ENCODE measurements at regions not wholly inside any gene's neighbourhood (a gene's known extent, or its start where the extent isn't known, plus 50 kb on each side); places are given as distances from the start of the nearest gene placed in this dataset.

DNA sequence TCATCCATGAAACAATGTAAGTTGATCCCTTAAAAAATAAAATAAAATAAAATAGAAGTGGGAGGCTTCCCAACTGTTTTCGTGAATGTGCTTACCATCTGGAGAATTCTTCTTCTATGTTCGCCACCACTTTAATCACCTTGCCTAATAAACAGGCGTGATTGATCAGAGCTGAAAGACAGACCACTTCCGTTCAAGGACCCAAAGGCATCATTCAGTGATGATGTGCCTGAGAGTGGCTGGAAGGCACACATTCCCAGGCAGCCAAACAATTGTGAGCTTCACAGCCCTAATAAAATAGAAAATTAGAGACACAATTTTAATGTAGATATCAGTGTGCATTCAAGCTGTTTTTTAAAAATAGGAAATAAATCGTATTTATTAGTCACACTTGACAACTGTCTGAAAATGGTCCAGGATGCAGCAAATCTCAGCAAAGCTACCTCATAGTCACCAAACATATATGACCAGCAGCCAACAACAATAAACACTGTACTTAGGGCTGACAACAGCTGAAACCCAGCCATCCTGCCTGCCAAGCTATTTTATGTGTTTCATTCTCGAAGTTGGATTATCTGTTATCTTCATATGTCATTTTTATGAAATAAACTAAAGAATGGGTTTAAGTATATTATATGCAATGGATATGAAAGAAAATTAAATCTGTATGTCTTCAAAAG is 163.2 kb upstream of the FAM9B start:
- DNase-seq: no peak

DNA sequence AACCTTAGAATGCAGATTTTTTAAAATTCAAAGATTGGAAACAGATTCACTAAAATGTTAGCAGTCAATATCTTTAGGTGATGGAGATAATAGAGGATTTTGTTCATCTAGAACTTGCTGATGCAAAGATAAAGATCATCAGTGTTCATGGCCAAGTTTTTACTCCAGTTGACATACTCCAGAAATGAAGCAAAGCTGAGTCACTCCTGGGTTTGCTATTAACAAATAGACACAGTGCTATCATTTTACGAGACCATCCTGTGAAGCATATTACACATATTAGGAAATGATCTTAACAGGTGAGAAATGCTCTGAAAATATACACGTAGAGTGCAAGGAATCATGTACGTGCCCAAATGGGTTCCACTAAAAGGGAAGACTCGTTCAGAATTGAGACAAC is 170.6 kb upstream of the FAM9B start:
- DNase-seq: no peak

DNA sequence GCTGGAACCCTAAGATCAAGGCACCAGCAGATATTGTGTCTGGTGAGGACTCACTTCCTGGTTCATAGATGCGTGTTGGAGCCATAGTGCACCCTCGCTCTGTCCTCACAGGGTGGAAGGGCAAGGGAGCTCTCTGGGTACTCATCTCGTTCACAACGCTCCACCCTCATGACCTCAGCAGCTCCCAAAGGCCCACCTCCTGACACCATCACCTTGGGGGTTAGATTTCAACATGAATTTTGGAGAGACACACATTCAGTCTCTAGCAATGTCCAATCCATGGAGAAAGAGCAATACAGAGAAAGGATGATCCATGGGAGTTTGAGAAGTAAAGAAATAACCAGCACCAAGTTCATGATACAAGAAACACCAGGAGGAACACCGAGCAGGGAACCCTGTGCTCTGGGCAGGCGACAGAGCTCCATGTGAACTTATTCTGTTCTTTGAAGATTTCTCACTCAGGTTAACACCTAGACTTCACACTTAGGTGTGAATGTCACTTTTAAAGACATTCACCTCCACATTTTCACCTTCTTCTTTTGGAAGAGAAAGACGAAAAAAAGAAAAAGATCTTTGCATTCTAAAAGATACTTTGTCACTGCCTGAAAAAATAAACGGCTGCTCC is 171.8 kb upstream of the FAM9B start:
- no peak for DNase-seq

DNA sequence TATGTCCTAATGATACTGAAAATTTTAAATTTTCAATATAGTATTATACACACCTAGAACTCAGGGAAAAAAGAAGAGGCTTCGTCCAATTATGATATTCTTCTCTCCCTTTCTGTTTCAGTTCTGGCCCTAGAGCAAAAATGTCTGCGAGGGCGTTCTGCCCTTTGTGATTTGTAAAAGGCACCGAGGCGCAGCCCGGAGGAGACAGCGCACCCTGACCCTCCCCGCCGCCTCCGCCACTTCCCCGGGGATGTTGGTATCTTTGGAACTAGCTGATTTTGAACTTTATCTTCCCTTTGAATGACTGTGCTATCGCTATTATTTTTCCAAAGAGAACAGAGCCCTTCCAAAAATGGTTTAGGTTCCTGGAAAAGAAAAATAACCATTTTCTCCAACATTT is 173.2 kb upstream of the FAM9B start:
- no peak for DNase-seq

DNA sequence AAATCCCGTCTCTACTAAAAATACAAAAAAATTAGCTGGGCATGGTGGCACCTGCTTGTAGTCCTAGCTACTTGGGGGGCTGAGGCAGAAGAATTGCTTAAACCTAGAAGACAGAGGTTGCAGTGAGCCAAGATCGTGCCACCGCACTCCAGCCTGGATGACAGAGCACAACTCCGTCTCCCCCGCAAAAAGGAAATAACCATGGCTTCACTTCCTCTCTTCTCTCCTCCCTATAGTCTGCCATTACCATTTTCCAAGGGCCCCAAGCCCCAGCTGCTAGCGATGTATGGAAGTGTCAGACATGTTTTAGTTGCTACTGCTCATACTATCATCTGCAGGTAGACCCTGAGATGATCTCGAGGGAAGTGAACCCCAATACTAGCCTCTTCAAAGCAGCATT is 177.3 kb upstream of the FAM9B start:
- no peak for DNase-seq

DNA sequence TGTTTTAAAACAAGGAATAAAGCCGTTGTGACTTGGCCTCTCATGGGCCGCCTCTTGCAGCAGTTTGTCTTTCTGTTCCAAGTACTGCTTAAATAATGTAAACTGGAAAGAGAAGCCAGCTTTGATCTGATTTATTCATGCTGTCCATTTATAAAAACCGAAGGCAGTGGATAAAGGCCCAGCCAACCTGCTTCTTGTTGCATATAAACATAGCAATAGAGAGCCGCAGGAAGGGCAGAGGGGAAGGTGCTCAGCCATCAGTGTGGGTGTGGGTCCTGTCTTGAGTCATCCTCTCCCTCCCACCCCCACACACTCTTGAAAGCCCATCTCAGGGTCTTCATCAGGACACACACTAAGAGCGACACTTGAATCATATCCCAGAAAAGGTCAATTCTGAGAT is 187.9 kb upstream of the FAM9B start:
- no peak for DNase-seq

DNA sequence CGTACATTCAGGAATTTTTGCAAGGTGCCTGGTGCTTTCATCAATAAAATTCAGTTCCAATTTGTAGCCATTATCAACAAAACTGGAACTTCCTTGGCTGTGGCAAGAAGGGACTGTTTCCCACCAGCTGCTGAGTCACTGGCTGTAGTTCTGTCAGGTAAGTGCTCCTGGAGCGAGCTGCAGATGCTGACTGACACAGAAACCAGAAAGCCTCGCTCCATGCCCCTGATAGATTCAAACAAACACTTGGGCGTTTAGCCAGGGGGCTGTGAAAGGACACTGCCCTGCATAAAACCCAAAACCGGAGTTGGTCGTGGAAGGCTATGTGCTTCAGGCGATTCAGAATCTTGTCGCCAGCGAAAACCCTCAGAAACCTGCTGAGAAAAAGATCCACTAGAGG is 188.4 kb upstream of the FAM9B start:
- DNase-seq: no peak

DNA sequence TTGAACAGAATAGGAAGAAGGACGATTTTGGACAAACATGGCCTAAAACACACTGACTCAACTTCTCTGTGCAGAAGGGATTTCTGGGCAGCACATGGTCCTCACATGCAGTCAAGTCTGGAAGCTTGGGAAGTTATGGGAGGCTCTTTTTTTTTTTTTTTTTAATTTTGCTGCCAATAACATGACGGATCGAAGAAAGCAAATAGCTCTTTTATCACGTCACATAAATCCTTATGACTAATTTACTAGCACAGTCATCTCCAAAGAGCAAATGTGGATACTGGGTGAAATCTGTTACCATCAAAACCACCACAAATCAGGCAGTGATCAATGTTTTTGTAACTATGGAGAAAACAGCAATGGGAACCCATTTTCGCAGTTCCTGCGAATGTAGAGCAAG is 193.3 kb upstream of the FAM9B start:
- no peak for DNase-seq

DNA sequence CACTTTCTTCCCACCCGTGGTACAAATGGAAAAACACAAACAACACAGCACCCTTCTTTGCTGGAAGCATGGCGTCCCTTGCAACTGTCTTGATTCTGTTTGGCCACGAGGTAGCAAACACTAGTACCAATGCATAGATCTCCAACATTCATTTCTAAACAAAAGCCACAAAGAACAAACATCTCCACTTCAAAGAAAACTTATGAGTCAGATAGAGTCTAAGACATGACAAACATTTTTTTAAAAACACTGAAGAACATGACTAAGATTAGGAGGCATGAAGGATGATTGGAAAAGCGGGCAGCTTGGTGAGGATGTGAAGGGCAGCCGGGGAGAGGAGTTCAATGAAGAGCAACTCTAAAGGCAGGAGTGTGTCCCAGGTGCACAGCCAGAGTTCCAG is 197.6 kb upstream of the FAM9B start:
- no peak for DNase-seq

DNA sequence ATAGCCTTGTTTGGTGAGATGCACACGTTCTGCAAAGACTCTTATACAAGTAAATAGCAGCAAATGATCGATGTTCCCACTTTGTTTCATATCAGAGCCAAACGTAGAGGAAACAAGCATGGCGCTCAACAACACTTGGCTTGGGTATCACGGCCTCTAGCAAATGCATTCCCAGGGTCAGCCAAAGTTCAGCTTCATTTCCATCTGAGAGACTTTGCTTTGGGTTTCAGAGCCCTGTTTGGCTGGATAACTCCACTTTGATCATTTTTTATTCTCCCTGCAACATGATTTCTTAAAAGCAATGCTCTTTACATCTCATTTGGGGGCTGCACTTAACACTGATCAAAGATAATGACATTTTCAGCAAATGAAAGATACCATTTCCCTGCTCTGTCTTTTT is 199.2 kb upstream of the FAM9B start:
- DNase-seq: no peak

DNA sequence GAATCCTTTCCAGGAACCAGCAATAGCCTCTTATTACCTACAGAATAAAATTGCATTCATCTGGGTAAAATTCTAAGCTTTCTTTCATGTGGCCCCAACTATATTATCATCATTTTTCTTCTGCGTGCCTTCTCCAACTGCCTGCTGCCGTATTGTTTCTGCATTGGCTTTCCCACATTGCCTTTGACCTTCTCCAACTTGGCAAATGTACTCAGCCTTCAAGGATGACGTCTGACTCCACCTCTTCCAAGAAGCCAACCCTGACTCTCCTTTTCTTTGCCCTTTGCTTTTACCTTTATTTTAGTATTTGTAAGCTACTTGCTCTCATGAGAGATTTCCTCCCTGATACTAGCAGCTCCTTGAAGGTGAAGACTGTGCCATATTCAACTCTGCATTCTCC is 200.4 kb upstream of the FAM9B start:
- no peak for DNase-seq

DNA sequence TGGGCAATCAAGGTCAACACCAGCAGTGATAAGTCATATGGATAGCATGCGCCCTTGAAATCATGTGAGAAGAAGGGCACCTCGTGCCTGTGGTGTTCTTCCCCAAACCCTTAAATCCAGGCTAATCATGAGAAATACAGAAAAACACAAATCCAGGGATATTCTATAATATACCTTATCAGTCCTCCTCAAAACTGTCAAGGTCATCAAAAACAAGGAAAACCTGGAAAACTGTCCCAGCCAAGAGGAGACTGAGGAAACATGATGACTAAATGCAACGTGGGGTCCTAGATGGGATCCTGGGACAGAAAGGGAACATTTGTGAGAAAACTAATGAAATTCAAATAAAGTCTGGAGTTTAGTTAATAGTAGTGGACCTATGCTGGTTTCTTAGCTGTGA is 201.8 kb upstream of the FAM9B start:
- no peak for DNase-seq

DNA sequence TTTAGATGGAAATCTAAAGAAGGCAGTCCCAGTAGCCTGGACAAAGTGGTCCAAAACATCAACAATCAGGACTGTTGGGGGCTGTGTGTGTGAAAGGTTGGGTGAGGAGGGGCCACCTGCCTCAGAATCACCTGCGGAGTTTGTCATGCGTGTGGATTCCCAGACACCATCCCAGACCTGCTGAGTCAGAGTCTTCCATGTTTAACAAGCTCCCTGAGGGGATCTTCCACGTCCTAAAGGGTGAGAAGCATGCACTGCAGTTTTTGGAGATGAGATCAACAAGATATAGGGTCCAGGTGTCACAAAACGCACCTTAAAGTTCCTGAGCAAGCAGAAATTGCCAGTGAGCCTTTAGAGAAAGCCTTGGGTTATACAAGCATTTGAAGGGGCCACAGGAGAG is 207.0 kb upstream of the FAM9B start:
- no peak for DNase-seq

DNA sequence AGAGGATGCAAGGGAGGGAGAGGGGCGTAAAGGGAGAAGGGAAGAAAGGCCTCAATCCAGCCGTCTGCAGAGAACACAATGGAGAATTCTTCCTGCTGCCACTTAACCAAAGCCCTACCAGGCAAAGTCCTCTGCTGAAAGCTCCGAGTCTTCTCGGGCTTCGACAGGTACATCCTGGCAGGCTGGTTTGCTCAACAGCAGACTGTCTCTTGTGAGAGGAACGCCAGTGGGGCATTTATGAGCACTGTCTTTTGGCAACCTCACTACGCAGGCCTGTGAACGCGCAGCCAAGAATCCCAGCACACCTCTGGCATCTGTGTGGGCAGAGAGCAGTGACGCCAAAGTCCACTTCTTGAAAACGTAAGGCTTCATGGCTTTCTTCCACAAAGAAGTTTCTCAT is 207.5 kb upstream of the FAM9B start:
- no peak for DNase-seq

DNA sequence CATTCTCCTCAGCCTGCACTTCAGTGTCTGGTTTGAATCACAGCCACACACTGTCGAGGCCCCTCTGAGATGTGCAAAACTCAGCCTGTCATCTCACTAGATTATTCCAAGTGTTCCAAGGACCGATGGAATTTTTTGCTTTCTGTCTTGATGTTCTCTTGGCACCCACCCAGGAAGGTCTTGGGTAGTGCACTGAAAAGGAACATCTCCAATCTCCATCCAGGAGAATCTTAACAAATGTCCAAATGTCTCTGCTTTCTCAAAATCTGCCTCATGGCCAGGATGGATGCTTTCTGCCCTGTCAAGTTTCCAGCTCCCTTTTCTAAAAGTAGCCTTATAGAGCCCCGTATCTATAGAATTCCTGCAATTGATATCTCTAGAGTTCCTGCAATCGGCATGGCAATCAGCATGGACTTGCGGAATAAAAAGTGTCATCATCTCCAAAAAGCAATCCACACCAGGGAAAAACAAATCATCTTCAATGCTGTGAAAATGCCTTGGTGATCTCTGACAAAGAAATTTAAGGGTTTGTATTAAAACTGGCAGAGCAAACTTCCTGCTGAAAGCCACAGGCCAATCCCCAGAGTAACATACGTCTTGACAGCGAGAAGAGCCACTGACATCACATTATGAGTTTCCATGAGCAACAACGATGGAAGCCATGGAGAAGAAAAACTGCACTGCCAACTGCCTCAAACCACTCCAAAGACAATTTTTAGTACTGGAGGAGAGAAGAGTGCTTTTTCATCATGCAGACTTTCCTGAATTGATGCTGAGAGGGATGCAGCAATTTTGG is 215.3 kb upstream of the FAM9B start:
- no peak for DNase-seq

DNA sequence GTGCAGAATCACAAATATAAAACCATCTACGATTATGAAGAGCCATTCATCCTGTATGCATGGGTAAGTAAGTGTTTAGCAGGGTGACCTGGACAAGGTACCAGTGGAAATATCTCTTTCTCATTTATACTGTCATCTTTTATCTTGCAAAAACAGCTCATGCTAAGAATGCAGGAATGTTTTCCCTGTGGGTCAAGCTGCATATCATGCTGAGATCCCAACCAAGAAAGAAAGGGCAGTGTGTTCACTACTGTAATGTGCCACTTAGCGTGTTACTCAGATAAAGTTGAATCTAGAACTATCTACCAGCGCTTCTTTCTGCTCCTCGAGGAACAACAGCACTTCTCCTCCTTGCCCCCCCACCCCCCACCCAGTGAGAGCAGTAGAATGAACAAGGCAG is 212.7 kb upstream of the TBL1X start:
- no peak for DNase-seq

DNA sequence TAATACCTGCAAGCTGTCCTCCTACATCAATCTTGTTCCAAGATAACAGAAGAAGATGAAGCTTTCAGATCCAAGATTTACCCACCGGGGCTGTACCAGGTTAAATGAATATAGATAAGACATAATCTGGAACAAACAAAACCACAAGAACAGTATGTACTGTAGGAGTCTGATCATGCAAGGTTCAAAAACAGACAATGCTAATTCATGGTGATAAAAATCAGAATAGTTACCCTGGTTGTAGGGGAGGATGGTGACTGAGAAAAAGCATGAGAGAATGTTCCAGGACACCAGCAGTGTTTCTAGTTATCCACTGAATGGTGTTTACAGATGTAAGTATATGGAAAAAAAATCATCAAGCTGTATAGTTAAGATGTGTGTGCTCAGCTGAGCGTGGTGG is 211.6 kb upstream of the TBL1X start:
- no peak for DNase-seq

DNA sequence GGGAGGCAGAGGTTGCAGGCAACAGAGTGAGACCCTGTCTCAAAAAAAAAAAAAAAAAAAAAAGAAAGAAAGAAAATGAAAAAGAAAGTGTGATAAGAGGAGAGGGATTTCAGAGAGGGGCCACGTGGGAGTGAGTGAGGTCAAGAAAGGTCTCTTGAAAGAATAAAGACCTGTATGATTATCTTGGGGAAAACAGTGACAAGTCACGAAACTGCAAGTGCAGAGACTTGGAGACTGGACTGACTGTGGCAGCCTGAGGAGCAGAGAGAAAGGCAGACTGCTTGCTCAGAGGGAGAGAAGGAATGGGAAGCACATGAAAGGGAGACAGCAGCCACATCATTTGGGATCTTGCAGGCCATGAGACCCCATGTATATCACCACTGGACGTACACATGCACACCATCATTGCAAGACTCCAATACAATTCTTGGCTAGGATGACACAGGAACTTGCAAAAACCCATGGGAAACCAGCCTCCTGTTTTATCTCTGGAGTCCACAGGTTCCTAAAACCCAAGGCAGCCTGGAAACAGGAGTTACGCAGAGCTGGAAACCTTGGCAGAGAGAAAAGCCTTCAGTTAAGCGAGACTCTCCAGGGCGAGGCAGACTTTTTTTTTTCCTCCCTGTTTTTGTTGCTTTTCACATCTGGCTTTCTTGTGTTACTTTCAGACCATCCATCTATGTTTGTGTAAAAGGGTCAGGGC is 207.0 kb upstream of the TBL1X start:
- DNase-seq: no peak

DNA sequence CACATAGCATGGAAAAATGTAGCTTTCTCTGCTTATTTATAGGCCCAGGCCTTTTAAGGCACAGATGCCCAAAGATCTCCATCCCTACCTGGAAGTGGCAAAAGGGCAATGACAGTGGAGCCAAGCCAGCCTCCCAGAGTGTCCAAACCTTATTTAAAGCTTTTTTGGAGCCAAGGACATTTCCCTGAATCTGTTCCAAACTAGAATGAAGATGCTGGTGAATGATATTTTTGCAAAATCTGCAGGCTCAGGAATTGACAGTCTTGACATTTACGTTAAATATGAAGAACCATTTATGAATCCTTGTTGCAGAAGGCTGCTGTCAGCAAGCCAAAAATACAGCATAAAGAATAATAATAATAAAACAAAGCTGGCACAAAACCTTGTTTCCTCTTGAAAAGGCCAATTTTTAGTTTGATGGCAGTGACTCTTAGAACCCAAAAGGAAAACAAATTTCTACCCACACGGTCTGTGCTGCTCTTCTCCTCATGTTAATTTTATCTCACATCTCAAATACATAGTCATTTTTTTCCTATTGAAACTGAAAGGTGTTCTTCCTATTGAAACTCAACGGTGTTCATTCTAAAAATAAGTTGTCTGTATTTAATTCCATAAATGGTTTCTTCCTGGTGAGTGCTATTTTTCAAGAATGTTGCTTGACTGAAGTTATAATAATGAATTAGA is 206.3 kb upstream of the TBL1X start:
- no peak for DNase-seq

DNA sequence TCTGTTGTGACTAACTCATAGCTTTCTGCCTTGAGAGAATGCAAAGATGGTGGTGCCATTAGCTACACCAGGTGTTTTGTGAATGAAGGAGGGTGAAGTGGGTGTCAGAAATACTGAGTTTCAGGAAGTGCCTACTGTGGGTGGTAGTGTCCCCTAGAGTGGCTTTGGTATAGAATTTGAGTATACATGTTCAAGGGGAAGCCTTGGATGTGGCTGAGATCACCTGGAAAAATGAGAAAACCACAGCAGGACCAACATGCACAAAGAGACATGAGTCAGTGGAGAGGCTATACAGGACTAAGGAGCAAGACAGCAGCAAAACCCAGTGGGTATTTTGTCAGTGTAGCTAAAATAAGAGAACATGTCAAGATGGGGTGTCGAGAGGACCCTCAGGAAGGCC is 204.3 kb upstream of the TBL1X start:
- DNase-seq: no peak

DNA sequence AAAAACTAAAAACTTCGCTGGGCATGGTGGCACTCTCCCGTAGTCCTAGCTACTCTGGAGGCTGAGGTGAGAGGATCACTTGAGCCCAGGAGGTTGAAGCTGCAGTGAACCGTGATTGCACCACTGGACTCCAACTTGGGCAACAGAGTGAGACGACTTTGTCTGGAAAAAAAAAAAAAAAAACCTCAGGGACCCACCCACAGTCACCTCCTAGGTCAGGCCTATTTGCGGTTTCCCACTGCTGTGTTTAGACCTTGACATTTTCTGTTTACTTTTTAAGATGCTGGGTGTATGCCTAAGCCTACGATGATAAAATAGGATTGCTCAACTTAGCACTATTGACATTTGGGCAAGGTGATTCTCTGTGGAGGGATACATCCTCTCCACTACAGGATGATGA is 197.4 kb upstream of the TBL1X start:
- no peak for DNase-seq

DNA sequence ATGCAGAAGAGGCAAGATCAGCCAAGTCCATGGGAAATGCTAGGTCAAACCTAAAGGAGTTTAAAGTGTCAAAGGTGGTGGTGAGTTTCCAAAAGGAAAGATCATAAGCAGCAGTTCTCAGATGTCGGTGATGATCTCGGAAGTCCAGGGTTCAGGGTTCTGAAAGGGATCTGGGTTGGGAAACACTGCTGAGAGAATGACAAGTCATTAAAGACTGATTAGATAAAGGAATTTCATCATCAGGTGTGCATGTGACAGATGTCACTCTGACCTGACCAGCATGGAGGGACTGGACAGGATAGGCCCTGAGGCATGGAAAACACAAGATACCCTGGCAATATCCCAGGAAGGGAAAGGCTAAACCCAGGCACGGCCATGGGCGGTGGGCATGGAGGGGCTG is 195.7 kb upstream of the TBL1X start:
- DNase-seq: no peak
